Kidney epithelial cell (primary cell): ENCODE measurements at regions not wholly inside any gene's neighbourhood (a gene's known extent, or its start where the extent isn't known, plus 50 kb on each side); places are given as distances from the start of the nearest gene placed in this dataset.

Experiments used
- DNase-seq: peaks from one replicate; pipeline ENCODE4 v3.0.0-alpha.2; 2010; ENCODE audit warnings: low read depth
- H3K27me3 ChIP-seq: 2 replicates; pipeline ENCODE4 v1.6.0; 2011; ENCODE audit warnings: low read length; ENCODE audit not compliant: control insufficient read depth, insufficient read depth
- H3K36me3 ChIP-seq: 2 replicates; pipeline ENCODE4 v1.5.1; 2011; ENCODE audit warnings: low read length; ENCODE audit not compliant: control insufficient read depth, insufficient read depth
- H3K4me3 ChIP-seq: 2 replicates; pipeline ENCODE4 v1.5.1; 2011; ENCODE audit warnings: low read depth, mild to moderate bottlenecking, control low read depth, low read length
- TF ChIP-seq, protein P1 (sequence below): IDR thresholded peaks from 2 replicates; pipeline ENCODE4 v1.5.1; 2011; ENCODE audit warnings: mild to moderate bottlenecking, moderate library complexity, low read length, control low read depth, inconsistent platforms; ENCODE audit not compliant: insufficient read depth, poor library complexity, severe bottlenecking

DNA sequence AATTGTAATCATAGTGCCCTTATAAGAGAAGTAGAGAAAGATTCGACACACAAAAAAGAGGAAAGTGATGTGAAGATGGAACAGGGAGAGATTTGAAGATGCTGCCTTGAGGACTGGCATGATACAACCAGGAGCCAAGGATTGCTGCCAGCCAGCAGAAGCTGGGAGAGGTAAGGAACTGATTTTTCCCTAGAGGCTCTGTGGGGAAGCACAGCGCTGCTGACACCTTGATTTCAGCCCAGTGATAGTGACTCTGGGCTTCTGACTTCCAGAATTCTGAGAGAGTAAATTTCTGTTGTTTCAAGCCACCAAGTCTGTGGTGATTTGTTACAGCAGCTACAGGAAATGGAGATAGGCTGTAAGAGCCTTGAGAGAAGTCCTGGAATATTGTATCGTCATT is 98.2 kb downstream of the RAB11FIP2 start:
- no peak for DNase-seq
- no peaks in the 10 kb centered on the region for H3K27me3 ChIP-seq
- TF ChIP-seq, protein P1, sequence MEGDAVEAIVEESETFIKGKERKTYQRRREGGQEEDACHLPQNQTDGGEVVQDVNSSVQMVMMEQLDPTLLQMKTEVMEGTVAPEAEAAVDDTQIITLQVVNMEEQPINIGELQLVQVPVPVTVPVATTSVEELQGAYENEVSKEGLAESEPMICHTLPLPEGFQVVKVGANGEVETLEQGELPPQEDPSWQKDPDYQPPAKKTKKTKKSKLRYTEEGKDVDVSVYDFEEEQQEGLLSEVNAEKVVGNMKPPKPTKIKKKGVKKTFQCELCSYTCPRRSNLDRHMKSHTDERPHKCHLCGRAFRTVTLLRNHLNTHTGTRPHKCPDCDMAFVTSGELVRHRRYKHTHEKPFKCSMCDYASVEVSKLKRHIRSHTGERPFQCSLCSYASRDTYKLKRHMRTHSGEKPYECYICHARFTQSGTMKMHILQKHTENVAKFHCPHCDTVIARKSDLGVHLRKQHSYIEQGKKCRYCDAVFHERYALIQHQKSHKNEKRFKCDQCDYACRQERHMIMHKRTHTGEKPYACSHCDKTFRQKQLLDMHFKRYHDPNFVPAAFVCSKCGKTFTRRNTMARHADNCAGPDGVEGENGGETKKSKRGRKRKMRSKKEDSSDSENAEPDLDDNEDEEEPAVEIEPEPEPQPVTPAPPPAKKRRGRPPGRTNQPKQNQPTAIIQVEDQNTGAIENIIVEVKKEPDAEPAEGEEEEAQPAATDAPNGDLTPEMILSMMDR = no peak
- no peaks in the 10 kb centered on the region for H3K36me3 ChIP-seq
- H3K4me3 ChIP-seq = no peak overlapping the region

DNA sequence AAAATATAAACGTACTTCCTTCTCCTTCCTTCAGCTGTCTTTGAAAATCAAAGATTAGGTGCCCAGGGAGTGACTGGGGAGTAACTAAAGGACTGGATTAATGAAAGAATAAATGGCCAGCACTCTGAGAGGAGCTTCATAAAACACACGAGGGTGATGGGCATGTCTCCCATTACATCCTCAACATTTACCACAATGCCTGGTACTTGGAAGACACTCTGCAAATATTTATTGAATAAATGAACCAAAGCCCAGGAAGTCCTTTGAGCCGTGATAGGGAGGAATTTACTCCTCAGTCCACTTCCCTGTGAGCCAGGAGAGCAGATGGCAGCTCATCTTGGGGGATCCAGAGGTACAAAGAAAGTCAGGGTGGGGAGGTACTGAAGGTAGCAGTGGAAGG is 96.3 kb downstream of the RAB11FIP2 start:
- H3K4me3 ChIP-seq = no peak overlapping the region
- TF ChIP-seq, protein P1 = no peak
- DNase-seq = no peak
- H3K36me3 ChIP-seq = no peaks in the 10 kb centered on the region
- H3K27me3 ChIP-seq = no peaks in the 10 kb centered on the region
